Left lung (tissue), 4 donors: ENCODE measurements at regions not wholly inside any gene's neighbourhood (a gene's known extent, or its start where the extent isn't known, plus 50 kb on each side); places are given as distances from the start of the nearest gene placed in this dataset.

ENCODE experiments used
- ATAC-seq: fragments of 200-7000 bp; cut with Tn5 transposase; one replicate; pipeline ENCODE4 v1.9.1; 2020; ENCODE audit warnings: moderate library complexity
- DNase-seq, 4 donors: peaks; one replicate each; pipeline ENCODE4 v3.0.0-alpha.2; 2013 to 2020
- H3K27ac ChIP-seq, 2 donors: fragments of 200-600 bp; sonication (generic) in 1 of 2; one replicate each; pipeline versions ENCODE4 v1.5.0 to v1.8.0; 2020 to 2021
- H3K27me3 ChIP-seq, 2 donors: fragments of 200-600 bp; sonication (generic) in 1 of 2; one replicate each; pipeline versions ENCODE4 v1.5.0 to v1.8.0; 2020 to 2021
- H3K36me3 ChIP-seq, 2 donors: fragments of 200-600 bp; sonication (generic) in 1 of 2; one replicate each; pipeline versions ENCODE4 v1.5.0 to v1.8.0; 2020 to 2021
- H3K4me1 ChIP-seq, 2 donors: fragments of 200-600 bp; one replicate each; pipeline ENCODE4 v1.8.0; 2021
- H3K4me3 ChIP-seq, 2 donors: fragments of 200-600 bp; sonication (generic) in 1 of 2; one replicate each; pipeline versions ENCODE4 v1.5.0 to v1.8.0; 2020 to 2021; ENCODE audit warnings: mild to moderate bottlenecking in 1 of 2
- H3K9me3 ChIP-seq, 2 donors: fragments of 200-600 bp; sonication (generic) in 1 of 2; one replicate each; pipeline versions ENCODE4 v1.5.0 to v1.8.0; 2020 to 2021
- CTCF ChIP-seq, 2 donors: fragments of 200-600 bp; sonication (generic) in 1 of 2; IDR thresholded peaks; one replicate each; pipeline versions ENCODE4 v1.5.0 to v1.8.0; 2021; ENCODE audit warnings: antibody characterized with exemption in 2 of 2
- intact Hi-C, 2 donors: fragments of 100-400 bp; cut with DNase I; formaldehyde crosslinking; loops; one replicate each; pipeline versions ENCODE4 v1.11.2 to v1.14.2; 2022
- donor health status: DM: no; HTN: yes; CAD: no.
- donor health status: DM: no; HTN: no; CAD: no.

- intact Hi-C loops: no loop called here
- DNase-seq (no peak), ATAC-seq (no peak)
- H3K9me3 ChIP-seq: no peaks in the 10 kb centered on the region
- no peak overlapping the region for H3K27ac ChIP-seq
- no peaks in the 10 kb centered on the region for H3K4me1 ChIP-seq
- peaks cover 0 to 23% of the 10 kb centered on the region in 2 donors for H3K27me3 ChIP-seq
- H3K36me3 ChIP-seq: no peaks in the 10 kb centered on the region
- no peak overlapping the region for H3K4me3 ChIP-seq
- no peak for TF ChIP-seq CTCF (IDR thresholded peaks at IDR 0.05)
Measured at GRCh38 chr1:29754573-29755375, 518.5 kb downstream of the PTPRU start.

- no peaks in the 10 kb centered on the region for H3K36me3 ChIP-seq
- no peaks in the 10 kb centered on the region for H3K4me1 ChIP-seq
- ATAC-seq: no peak
- H3K27me3 ChIP-seq: peaks cover 0 to 23% of the 10 kb centered on the region in 2 donors
- DNase-seq: no peak
- intact Hi-C loops: no loop called here
- no peak for TF ChIP-seq CTCF (IDR thresholded peaks at IDR 0.05)
- H3K27ac ChIP-seq: no peak overlapping the region
- no peak overlapping the region for H3K4me3 ChIP-seq
- H3K9me3 ChIP-seq: no peaks in the 10 kb centered on the region
Measured at GRCh38 chr1:29753771-29754572, 517.6 kb downstream of the PTPRU start.

GRCh38 chr1:29753244-29753643 is 516.9 kb downstream of the PTPRU start:
- TF ChIP-seq CTCF (IDR thresholded peaks at IDR 0.05): no peak
- H3K4me1 ChIP-seq: no peaks in the 10 kb centered on the region
- ATAC-seq (no peak), DNase-seq (no peak)
- no peak overlapping the region for H3K27ac ChIP-seq
- intact Hi-C loops: no loop called here
- H3K9me3 ChIP-seq: no peaks in the 10 kb centered on the region
- H3K36me3 ChIP-seq: no peaks in the 10 kb centered on the region
- peaks cover 0 to 23% of the 10 kb centered on the region in 2 donors for H3K27me3 ChIP-seq
- H3K4me3 ChIP-seq: no peak overlapping the region

- Histone ChIP-seq H3K4me1 (no peaks in the 10 kb centered on the region), H3K27ac (no peak overlapping the region), H3K4me3 (no peak overlapping the region), H3K9me3 (no peaks in the 10 kb centered on the region), H3K36me3 (no peaks in the 10 kb centered on the region), H3K27me3 (peaks cover 0 to 14% of the 10 kb centered on the region in 2 donors)
- DNase-seq (peak in 1 of 4 donors; percentile 1), ATAC-seq (no peak)
- no peak for TF ChIP-seq CTCF (IDR thresholded peaks at IDR 0.05)
- intact Hi-C loops: no loop called here
Measured at GRCh38 chr1:29752141-29752540, 515.8 kb downstream of the PTPRU start.
